ENCODE measurements at regions not wholly inside any gene's neighbourhood (a gene's known extent, or its start where the extent isn't known, plus 50 kb on each side); places are given as distances from the start of the nearest gene placed in this dataset.

GRCh38 chr2:191565647-191566198 lies 112.2 kb upstream of the NABP1 start:
- no peak for TF ChIP-seq CTCF (IDR thresholded peaks at IDR 0.05; ENCODE audit: low read depth, low read length, missing control alignments)
- H3K4me3 ChIP-seq (replicated peaks; ENCODE audit: low read depth, low read length), result no peak overlapping the region
- no peak for DNase-seq (ENCODE audit: extremely low read depth, low read depth)

GRCh38 chr2:191566344-191566743 lies 111.6 kb upstream of the NABP1 start:
- TF ChIP-seq CTCF (IDR thresholded peaks at IDR 0.05; ENCODE audit: low read depth, low read length, missing control alignments), result peak; percentile 80
- peak; percentile 55 for DNase-seq (ENCODE audit: extremely low read depth, low read depth)
- H3K4me3 ChIP-seq (replicated peaks; ENCODE audit: low read depth, low read length), result no peak overlapping the region

- no peak overlapping the region for H3K4me3 ChIP-seq (replicated peaks; ENCODE audit: low read depth, low read length)
- TF ChIP-seq CTCF (IDR thresholded peaks at IDR 0.05; ENCODE audit: low read depth, low read length, missing control alignments), result no peak
- DNase-seq (ENCODE audit: extremely low read depth, low read depth), result no peak
Measured at GRCh38 chr2:191567206-191567605, 110.7 kb upstream of the NABP1 start.

- no peak for DNase-seq (ENCODE audit: extremely low read depth, low read depth)
- no peak overlapping the region for H3K4me3 ChIP-seq (replicated peaks; ENCODE audit: low read depth, low read length)
- no peak for TF ChIP-seq CTCF (IDR thresholded peaks at IDR 0.05; ENCODE audit: low read depth, low read length, missing control alignments)
Measured at GRCh38 chr2:191569025-191569424, 108.9 kb upstream of the NABP1 start.

- TF ChIP-seq CTCF (IDR thresholded peaks at IDR 0.05; ENCODE audit: low read depth, low read length, missing control alignments), result peak; percentile 30
- DNase-seq (ENCODE audit: extremely low read depth, low read depth), result peak; percentile 62
- no peak overlapping the region; the same call in 1 of the 2 replicates for H3K4me3 ChIP-seq (replicated peaks; ENCODE audit: low read depth, low read length)
Measured at GRCh38 chr2:191571163-191571769, 106.7 kb upstream of the NABP1 start.

- DNase-seq (ENCODE audit: extremely low read depth, low read depth), result no peak
- H3K4me3 ChIP-seq (replicated peaks; ENCODE audit: low read depth, low read length), result no peak overlapping the region
- TF ChIP-seq CTCF (IDR thresholded peaks at IDR 0.05; ENCODE audit: low read depth, low read length, missing control alignments), result no peak
Measured at GRCh38 chr2:191572319-191572718, 105.6 kb upstream of the NABP1 start.

GRCh38 chr2:191573216-191573615 lies 104.7 kb upstream of the NABP1 start:
- no peak for TF ChIP-seq CTCF (IDR thresholded peaks at IDR 0.05; ENCODE audit: low read depth, low read length, missing control alignments)
- no peak for DNase-seq (ENCODE audit: extremely low read depth, low read depth)
- H3K4me3 ChIP-seq (replicated peaks; ENCODE audit: low read depth, low read length), result no peak overlapping the region
